Left hindlimb (tissue), 1 donor: ENCODE measurements at regions not wholly inside any gene's neighbourhood (a gene's known extent, or its start where the extent isn't known, plus 50 kb on each side); places are given as distances from the start of the nearest gene placed in this dataset.
"Not testable (repeated sequence)": the region's sequence is repeated elsewhere in the genome, so short reads cannot be mapped to it uniquely, and the experiment has no call there.

Experiments used
- DNase-seq: peaks from one replicate; pipeline ENCODE4 v3.0.0-alpha.2; 2018

DNA sequence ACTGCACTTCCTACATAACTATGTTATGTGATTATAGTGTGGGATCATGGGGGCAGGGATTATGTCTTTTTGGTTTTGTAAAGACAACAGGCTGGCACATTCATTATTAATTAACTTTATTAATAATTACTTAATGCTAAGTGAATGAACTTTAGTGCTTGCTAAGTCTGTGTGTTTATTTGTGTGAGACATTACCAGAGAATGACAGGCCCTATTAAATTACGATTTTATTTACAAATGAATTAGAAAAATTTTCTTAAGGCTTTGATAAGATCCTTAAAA lies 100.9 kb downstream of the CD83 start:
- DNase-seq: no peak

GRCh38 chr6:14221564-14222279 lies 104.2 kb downstream of the CD83 start:
- DNase-seq: no peak

- no peak for DNase-seq
Observed at GRCh38 chr6:14222956-14223355, 105.4 kb downstream of the CD83 start.

DNA sequence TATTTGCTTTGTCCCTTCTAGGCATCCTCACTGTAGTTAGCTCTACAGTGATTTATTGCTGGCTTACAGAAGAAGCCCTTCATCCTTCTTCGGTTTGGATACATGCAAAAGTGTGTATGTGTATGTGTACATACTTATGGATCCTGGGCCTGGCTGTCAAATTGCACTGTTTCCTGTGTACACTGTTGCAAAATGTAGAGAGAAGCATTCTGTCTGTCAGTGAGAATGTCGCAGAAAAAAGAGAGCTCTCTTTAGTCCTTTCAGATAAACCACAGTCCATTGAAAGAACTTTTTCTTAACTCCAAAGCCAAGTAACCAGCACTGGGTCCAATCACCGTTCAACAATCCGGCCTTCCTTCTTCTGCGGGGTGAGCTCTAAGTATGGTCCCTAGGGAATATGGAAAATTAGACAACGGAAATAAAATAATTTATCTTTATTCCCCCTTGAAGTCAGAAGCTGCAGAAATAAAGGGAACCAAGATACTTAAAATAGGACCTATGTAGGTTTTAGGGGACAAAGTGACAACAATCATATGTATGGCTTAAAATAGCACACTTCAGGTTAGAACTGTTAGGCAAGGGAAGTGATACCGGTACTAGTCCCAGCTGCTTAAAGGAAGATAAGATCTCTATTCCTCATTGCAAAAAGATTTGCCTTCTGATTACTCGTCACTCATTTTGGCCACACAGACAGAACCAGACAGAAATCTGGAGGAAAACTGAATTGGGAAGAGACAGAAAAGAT lies 107.0 kb downstream of the CD83 start:
- no peak for DNase-seq

DNA sequence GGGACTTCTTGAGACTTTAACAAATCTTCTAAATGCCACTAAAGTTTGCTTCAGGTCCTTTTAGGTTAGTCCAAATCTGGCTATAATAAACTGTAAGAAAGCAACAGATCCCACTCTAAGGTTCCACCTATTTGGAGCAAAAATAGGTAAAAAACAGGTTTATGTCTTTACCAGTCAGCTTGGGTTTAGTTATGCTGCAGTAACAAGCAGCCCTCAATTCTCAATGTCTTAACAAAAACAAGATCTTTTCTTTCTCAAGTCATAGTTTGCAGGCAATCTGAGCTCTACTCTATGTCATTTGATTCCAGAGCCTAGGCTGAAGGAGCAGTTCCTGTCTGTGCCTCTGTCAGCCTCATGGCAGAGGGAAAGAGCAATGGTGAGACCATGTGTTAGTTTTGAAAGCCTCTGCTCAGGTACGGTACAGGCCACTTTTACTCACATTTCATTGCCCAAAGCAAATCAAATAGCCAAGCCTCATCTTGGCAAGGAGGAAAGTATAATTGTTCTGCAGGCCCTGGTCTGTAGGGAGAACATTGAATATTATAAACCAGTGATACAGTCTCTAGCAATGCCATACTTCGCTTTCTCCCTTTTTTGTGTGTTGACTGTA lies 108.6 kb downstream of the CD83 start:
- DNase-seq: no peak

- peak; percentile 45 for DNase-seq
Observed at GRCh38 chr6:14228571-14228970, 111.0 kb downstream of the CD83 start.

- DNase-seq: no peak
Observed at GRCh38 chr6:14231071-14231483, 113.5 kb downstream of the CD83 start.

- no peak for DNase-seq
Observed at GRCh38 chr6:14231501-14232280, 114.1 kb downstream of the CD83 start.

- DNase-seq: no peak
Observed at GRCh38 chr6:14232889-14233288, 115.3 kb downstream of the CD83 start.

DNA sequence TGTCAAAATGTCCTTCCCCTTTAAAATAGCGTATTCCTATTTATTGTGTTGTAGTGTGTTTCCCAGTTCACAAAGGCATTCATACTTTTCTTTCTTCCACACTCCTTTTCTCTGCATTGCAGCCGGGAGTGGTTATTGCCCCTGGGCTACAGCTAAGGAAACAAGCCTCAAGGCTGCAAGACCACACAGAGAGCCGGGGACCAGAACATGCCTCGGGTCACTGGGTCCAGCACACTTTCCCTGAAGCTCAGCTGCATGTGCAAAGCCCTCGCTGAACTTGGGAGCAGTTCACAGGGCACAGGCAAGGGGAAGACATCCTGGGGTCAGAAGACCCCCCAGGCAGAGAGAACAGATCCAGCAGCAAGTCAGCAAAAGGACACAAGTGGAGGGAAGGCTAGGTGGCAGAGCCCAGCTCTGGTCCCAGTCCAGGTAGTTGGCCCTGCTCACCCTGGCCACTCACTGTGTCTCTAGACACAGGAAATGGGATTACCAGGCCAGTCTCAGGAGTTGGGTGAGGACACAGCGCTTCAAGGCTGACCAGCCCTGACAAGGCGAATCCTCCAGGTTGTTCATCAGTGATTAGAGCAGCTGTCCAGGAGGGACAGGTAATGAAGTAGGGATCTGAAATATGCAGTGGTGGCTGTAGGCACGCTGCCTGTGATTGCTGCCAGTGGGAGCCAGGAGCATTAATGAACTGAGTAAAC lies 118.2 kb downstream of the CD83 start:
- no peak for DNase-seq

GRCh38 chr6:14239097-14239496 lies 121.5 kb downstream of the CD83 start:
- no peak for DNase-seq

GRCh38 chr6:14240411-14241166 lies 123.0 kb downstream of the CD83 start:
- DNase-seq: no peak

- DNase-seq: no peak
Observed at GRCh38 chr6:14241255-14242070, 123.9 kb downstream of the CD83 start.

DNA sequence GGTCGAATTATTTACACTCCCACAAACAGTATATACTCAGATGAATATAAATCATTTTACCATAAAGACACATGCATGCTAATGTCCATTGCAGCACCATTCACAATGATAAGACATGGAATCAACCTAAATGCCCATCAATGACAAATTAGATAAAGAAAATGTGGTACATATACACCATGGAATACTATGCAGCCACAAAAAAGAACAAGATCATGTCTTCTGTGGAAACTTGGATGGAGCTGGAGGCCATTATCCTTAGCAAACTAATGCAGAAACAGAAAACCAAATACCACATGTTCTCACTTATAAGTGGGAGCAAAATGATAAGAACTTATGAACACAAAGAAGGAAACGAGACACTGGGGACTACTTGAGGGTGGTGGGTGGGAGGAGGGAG lies 125.3 kb downstream of the CD83 start:
- DNase-seq: not testable (repeated sequence)

- DNase-seq: no peak
Observed at GRCh38 chr6:14243597-14243996, 126.0 kb downstream of the CD83 start.

DNA sequence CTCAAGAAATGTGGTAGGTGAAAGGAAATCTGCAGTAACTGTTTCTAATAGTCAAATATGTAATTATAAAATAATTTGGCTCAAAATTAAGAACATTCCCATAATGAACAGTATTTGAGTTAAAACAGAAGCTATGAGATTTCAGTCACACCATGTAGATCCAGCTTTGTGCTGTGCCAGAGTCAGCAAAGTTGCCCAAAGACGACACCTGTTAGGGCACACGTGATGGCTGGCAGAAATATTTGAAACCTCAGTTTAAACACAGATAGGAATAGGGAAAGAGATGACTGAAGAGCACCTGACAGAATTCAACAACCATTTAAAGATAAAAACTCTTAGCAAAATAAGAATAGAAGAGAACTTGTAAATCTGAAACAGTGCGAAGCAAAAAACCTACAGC lies 129.3 kb downstream of the CD83 start:
- no peak for DNase-seq

GRCh38 chr6:14250573-14250972 lies 133.0 kb downstream of the CD83 start:
- DNase-seq: no peak

- DNase-seq: no peak
Observed at GRCh38 chr6:14252271-14252850, 134.8 kb downstream of the CD83 start.

GRCh38 chr6:14254505-14254904 lies 136.9 kb downstream of the CD83 start:
- DNase-seq: no peak

DNA sequence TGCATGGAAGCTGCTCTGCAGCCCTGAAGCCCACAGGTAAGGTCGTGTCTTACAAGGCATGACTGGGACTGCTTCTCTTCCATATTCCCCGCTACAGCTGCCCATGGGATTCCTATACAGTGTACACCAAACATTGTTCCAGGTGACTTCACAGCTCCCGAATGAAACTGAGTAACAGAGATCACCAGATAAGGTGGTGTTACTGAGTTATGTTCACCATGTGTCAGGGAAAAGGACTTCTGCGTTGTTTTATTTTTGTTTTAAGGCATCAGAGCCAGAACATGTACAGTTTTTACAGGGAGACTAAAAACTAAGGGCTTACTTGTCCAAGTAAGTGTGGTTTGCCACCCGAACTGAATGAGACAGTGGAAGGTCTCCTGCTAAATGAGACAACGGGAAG lies 138.3 kb downstream of the CD83 start:
- no peak for DNase-seq

GRCh38 chr6:14258117-14258516 lies 140.5 kb downstream of the CD83 start:
- DNase-seq: no peak
